NCI-H345 treated with DMSO at 0.1 percent for 48 hours (cell line): ENCODE measurements at regions not wholly inside any gene's neighbourhood (a gene's known extent, or its start where the extent isn't known, plus 50 kb on each side); places are given as distances from the start of the nearest gene placed in this dataset.
"Not testable (repeated sequence)": the region's sequence is repeated elsewhere in the genome, so short reads cannot be mapped to it uniquely, and the experiment has no call there.

ENCODE experiments used
- DNase-seq: peaks from one replicate; lab custom pipeline; 2025; ENCODE audit not compliant: unreplicated experiment; lab: John Stamatoyannopoulos, UW

GRCh38 chr4:81685104-81685503, 213.4 kb upstream of the RASGEF1B start:
- no peak for DNase-seq

- DNase-seq = peak; percentile 24
Measured at GRCh38 chr4:81684352-81684751, 212.6 kb upstream of the RASGEF1B start.

GRCh38 chr4:81682492-81682891, 210.8 kb upstream of the RASGEF1B start:
- no peak for DNase-seq

- no peak for DNase-seq
Measured at GRCh38 chr4:81679315-81679714, 207.6 kb upstream of the RASGEF1B start.

GRCh38 chr4:81678801-81679200, 207.1 kb upstream of the RASGEF1B start:
- no peak for DNase-seq

GRCh38 chr4:81676537-81676936, 204.8 kb upstream of the RASGEF1B start:
- no peak for DNase-seq

- DNase-seq = no peak
Measured at GRCh38 chr4:81675791-81676393, 204.2 kb upstream of the RASGEF1B start.

GRCh38 chr4:81673961-81674360, 202.3 kb upstream of the RASGEF1B start:
- DNase-seq = no peak

GRCh38 chr4:81668328-81668727, 196.6 kb upstream of the RASGEF1B start:
- not testable (repeated sequence) for DNase-seq

- no peak for DNase-seq
Measured at GRCh38 chr4:81667539-81667938, 195.8 kb upstream of the RASGEF1B start.

- DNase-seq = no peak
Measured at GRCh38 chr4:81666491-81666890, 194.8 kb upstream of the RASGEF1B start.

GRCh38 chr4:81665649-81666048, 193.9 kb upstream of the RASGEF1B start:
- DNase-seq = no peak

- DNase-seq = no peak
Measured at GRCh38 chr4:81665045-81665444, 193.3 kb upstream of the RASGEF1B start.

GRCh38 chr4:81664079-81664478, 192.4 kb upstream of the RASGEF1B start:
- DNase-seq = no peak

GRCh38 chr4:81663368-81663767, 191.7 kb upstream of the RASGEF1B start:
- DNase-seq = no peak

GRCh38 chr4:81659051-81659450, 187.3 kb upstream of the RASGEF1B start:
- no peak for DNase-seq

- peak; percentile 53 for DNase-seq
Measured at GRCh38 chr4:81652069-81652478, 180.4 kb upstream of the RASGEF1B start.

GRCh38 chr4:81651243-81651899, 179.7 kb upstream of the RASGEF1B start:
- DNase-seq = no peak

GRCh38 chr4:81650606-81651242, 179.0 kb upstream of the RASGEF1B start:
- DNase-seq = peak; percentile 93

GRCh38 chr4:81648576-81649275, 177.0 kb upstream of the RASGEF1B start:
- no peak for DNase-seq

- no peak for DNase-seq
Measured at GRCh38 chr4:81647388-81647787, 175.7 kb upstream of the RASGEF1B start.

GRCh38 chr4:81642543-81642942, 170.8 kb upstream of the RASGEF1B start:
- no peak for DNase-seq
